Activated CD8-positive, alpha-beta memory T cell treated with anti-CD3 and anti-CD28 coated beads, Interleukin-2, amount 10 ng/mL, durations not matched to agents 7 days and 5 days (primary cell): ENCODE measurements at regions not wholly inside any gene's neighbourhood (a gene's known extent, or its start where the extent isn't known, plus 50 kb on each side); places are given as distances from the start of the nearest gene placed in this dataset.
"Not testable (repeated sequence)": the region's sequence is repeated elsewhere in the genome, so short reads cannot be mapped to it uniquely, and the experiment has no call there.

Experiments
- ATAC-seq: fragments of 150-1000 bp; cut with Tn5 transposase; one replicate; pipeline ENCODE4 v1.10.0; 2021; ENCODE audit warnings: moderate library complexity
- CTCF ChIA-PET: fragments of 350-600 bp; sonication (Branson Sonifier 250); formaldehyde crosslinking; loops from one replicate; lab custom pipeline; 2021; ENCODE audit warnings: antibody characterized with exemption; lab: Charles Lee
- DNase-seq: peaks from one replicate; pipeline ENCODE4 v3.0.0-alpha.2; 2020
- H3K27ac Mint-ChIP-seq: one replicate; pipeline ENCODE4 v1.8.0; 2021; ENCODE audit warnings: mild to moderate bottlenecking, mixed read lengths
- H3K27me3 Mint-ChIP-seq: one replicate; pipeline ENCODE4 v1.8.0; 2021; ENCODE audit warnings: mixed read lengths
- H3K36me3 Mint-ChIP-seq: one replicate; pipeline ENCODE4 v1.8.0; 2021; ENCODE audit warnings: mild to moderate bottlenecking, mixed read lengths
- H3K4me1 Mint-ChIP-seq: one replicate; pipeline ENCODE4 v1.8.0; 2021; ENCODE audit warnings: mixed read lengths
- H3K4me3 Mint-ChIP-seq: one replicate; pipeline ENCODE4 v1.8.0; 2021; ENCODE audit warnings: mild to moderate bottlenecking, moderate library complexity, mixed read lengths
- H3K9me3 Mint-ChIP-seq: one replicate; pipeline ENCODE4 v1.8.0; 2022; ENCODE audit warnings: low read depth, mixed read lengths

DNA sequence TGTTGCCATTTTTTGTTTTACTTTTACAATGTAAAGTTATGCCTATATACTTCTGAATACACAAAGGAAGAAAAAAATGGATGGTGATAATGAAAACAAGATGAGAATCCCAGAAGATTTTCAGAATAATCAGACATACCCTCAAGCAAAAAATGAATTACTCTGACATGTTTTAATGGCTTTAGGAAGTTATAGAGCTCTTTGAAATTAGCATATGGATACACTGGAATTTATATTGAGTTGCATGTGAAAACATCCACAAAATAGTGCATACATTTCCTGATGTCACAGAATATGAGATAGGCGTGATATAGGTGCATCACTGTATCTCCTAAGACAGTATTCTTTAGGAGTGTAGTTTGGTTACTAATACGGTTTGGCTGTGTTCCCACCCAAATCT lies 351.3 kb downstream of the SLC7A11 start:
- H3K4me1 Mint-ChIP-seq: no peaks in the 10 kb centered on the region
- peaks cover 11% of the 10 kb centered on the region for H3K9me3 Mint-ChIP-seq
- no peak for ATAC-seq
- no peak for DNase-seq
- H3K27ac Mint-ChIP-seq: no peak overlapping the region
- H3K36me3 Mint-ChIP-seq: no peaks in the 10 kb centered on the region
- CTCF ChIA-PET: no interaction called here
- no peak overlapping the region for H3K4me3 Mint-ChIP-seq
- no peaks in the 10 kb centered on the region for H3K27me3 Mint-ChIP-seq

DNA sequence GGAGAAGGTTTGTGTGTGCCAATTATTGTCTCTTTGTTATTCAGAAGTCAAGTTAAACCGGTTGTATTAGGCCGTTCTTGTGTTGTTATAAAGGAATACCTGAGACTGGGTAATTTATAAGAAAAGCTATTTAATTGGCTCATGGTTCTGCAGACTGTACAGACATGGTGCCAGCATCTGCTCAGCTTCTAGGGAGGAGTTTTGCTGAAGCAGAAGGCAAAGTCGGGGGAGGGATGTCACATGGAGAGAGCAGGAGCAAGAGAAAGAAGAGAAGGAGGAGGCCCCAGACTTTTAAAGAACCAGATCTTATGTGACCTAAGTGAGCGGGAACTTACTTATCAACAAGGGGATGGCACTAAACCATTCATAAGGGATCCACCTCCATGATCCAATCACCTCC lies 349.3 kb upstream of the PCDH18 start:
- CTCF ChIA-PET: no interaction called here

DNA sequence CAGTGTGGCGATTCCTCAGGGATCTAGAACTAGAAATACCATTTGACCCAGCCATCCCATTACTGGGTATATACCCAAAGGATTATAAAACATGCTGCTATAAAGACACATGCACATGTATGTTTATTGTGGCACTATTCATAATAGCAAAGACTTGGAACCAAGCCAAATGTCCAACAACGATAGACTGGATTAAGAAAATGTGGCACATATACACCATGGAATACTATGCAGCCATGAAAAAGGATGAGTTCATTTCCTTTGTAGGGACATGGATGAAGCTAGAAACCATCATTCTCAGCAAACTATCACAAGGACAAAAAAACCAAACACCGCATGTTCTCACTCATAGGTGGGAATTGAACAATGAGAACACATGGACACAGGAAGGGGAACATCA lies 335.8 kb upstream of the PCDH18 start:
- H3K27ac Mint-ChIP-seq, H3K4me3 Mint-ChIP-seq, ATAC-seq, H3K27me3 Mint-ChIP-seq, H3K9me3 Mint-ChIP-seq, CTCF ChIA-PET, DNase-seq, H3K36me3 Mint-ChIP-seq, H3K4me1 Mint-ChIP-seq: not testable (repeated sequence)

More for the DNA sequence above, 349.3 kb upstream of the PCDH18 start:
- Mint-ChIP-seq H3K27ac (no peak overlapping the region), H3K4me3 (no peak overlapping the region), H3K36me3 (no peaks in the 10 kb centered on the region), H3K27me3 (no peaks in the 10 kb centered on the region), H3K9me3 (peaks cover 5% of the 10 kb centered on the region), H3K4me1 (no peaks in the 10 kb centered on the region)
- DNase-seq (no peak), ATAC-seq (no peak)

DNA sequence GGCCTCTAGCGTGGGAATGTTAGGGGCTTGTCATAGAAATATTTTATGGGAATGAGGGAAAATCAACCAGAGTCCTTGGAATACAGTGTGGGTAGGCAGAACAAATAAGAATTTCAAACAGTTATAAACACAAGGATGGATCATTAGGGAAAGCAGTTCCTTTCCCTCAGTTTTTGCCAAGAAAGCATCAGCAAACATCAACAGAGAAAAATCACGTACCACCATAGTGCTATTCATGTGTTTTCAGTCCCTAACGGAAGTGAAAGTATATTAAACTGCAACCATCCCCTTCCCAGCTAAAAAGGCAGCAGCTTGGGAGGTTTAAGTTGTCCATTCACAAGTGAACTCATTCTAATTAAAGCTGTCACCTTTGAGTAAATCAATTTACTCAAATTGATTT lies 334.4 kb upstream of the PCDH18 start:
- no peaks in the 10 kb centered on the region for H3K27me3 Mint-ChIP-seq
- no peak overlapping the region for H3K4me3 Mint-ChIP-seq
- H3K4me1 Mint-ChIP-seq: no peaks in the 10 kb centered on the region
- no peaks in the 10 kb centered on the region for H3K36me3 Mint-ChIP-seq
- CTCF ChIA-PET: no interaction called here
- H3K9me3 Mint-ChIP-seq: peaks cover 2% of the 10 kb centered on the region
- ATAC-seq (no peak), DNase-seq (no peak)
- H3K27ac Mint-ChIP-seq: no peak overlapping the region

DNA sequence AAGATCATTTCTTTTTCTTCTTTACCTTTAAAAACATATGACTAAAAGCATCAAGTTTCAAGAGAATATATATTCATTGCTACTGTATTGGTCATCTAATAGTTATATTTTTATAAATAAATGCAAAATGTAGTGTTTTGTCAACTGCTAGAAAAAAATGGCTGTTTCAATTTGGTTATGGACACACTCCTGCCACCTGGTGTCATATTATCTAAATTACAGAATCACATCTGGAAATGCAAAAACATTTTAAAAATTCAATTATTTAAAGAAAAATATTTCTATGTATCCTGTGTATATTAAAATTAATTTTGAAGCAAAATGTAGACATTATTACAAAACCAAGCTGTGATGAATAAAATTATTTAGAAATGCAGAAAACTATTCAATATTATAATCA lies 329.4 kb upstream of the PCDH18 start:
- CTCF ChIA-PET: no interaction called here

DNA sequence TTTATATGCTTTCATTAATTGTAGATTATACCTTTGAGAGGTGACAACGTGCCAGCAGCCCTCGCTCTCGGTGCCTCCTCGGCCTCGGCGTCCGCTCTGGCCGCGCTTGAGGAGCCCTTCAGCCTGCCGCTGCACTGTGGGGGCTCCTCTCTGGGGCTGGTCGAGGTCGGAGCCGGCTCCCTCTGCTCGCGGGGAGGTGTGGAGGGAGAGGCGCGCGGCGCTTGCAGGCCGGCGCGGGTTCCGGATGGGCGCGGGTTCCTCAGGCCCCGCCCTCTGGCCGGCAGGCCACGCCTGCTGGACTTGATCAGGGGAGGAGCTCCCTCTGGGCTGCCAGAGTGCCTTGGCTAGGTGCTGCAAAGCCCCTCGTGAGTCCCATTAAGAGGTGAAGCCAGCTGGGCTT lies 321.1 kb upstream of the PCDH18 start:
- H3K27ac Mint-ChIP-seq: no peak overlapping the region
- H3K9me3 Mint-ChIP-seq: peaks cover 4% of the 10 kb centered on the region
- no peak overlapping the region for H3K4me3 Mint-ChIP-seq
- ATAC-seq (no peak), DNase-seq (no peak)
- no peaks in the 10 kb centered on the region for H3K27me3 Mint-ChIP-seq
- no peaks in the 10 kb centered on the region for H3K36me3 Mint-ChIP-seq
- H3K4me1 Mint-ChIP-seq: no peaks in the 10 kb centered on the region
- CTCF ChIA-PET: no interaction called here

More for the DNA sequence above, 329.4 kb upstream of the PCDH18 start:
- DNase-seq (no peak), ATAC-seq (no peak)
- no peak overlapping the region for H3K4me3 Mint-ChIP-seq
- no peaks in the 10 kb centered on the region for H3K27me3 Mint-ChIP-seq
- H3K4me1 Mint-ChIP-seq: no peaks in the 10 kb centered on the region
- H3K9me3 Mint-ChIP-seq: peaks cover 2% of the 10 kb centered on the region
- no peaks in the 10 kb centered on the region for H3K36me3 Mint-ChIP-seq
- no peak overlapping the region for H3K27ac Mint-ChIP-seq

DNA sequence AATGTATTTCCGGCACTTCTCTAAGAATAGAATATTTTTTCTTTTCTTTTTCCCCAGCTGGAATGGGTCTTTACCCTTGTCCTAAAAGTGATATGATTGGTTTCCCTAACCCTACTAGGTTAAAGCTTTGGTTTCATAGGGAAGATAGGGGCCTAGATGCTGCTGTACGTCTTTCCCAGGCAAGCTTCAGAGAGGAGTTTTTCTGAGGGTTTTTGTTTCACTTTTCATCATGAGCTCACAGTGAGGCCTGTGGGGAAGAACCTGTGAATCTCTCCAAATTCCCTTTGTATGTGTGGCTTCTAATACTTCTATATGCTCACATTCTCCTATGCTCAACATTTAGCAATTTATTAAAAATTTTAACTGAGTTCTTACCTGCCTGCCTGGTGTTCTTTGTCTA lies 320.0 kb upstream of the PCDH18 start:
- Mint-ChIP-seq H3K9me3 (peaks cover 4% of the 10 kb centered on the region), H3K36me3 (no peaks in the 10 kb centered on the region), H3K27ac (no peak overlapping the region), H3K4me3 (no peak overlapping the region), H3K27me3 (no peaks in the 10 kb centered on the region), H3K4me1 (no peaks in the 10 kb centered on the region)
- CTCF ChIA-PET: no interaction called here
- ATAC-seq (no peak), DNase-seq (no peak)

DNA sequence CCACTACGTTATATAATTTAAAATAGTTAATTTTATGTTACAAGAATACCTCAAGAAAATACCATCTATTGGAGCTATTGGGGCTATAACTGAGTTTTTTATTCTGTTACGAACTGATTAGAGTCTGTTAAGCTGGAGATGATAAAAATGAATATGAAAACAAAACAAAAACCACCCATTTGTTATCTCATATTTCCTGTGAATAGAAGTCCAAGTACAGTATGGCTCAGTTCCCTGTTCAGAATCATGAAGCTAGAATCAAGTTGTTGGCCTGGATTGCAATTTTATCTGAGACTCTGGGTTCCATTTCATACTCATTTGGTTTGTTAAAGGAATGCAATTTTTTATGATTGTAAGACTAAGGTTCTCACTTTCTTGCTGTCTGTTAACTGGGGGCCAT lies 319.1 kb upstream of the PCDH18 start:
- Mint-ChIP-seq H3K36me3 (no peaks in the 10 kb centered on the region), H3K27ac (no peak overlapping the region), H3K4me3 (no peak overlapping the region), H3K9me3 (peaks cover 4% of the 10 kb centered on the region), H3K4me1 (no peaks in the 10 kb centered on the region), H3K27me3 (no peaks in the 10 kb centered on the region)
- ATAC-seq (no peak), DNase-seq (no peak)
- CTCF ChIA-PET: no interaction called here

DNA sequence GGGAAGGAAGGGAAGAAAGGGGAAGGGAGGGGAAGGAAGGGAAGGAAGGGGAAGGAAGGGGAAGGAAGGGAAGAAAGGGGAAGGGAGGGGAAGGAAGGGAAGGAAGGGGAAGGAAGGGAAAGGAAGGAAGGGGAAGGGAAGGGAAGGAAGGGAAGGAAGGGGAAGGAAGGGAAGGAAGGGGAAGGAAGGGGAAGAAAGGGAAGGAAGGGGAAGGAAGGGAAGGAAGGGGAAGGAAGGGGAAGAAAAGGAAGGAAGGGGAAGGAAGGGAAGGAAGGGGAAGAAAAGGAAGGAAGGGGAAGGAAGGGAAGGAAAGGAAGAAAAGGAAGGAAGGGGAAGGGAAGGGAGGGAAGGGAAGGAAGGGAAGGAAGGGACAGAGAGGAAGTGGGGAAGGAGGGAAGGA lies 295.7 kb upstream of the PCDH18 start:
- H3K9me3 Mint-ChIP-seq, H3K4me3 Mint-ChIP-seq, ATAC-seq, H3K27me3 Mint-ChIP-seq, H3K27ac Mint-ChIP-seq, DNase-seq, CTCF ChIA-PET, H3K4me1 Mint-ChIP-seq, H3K36me3 Mint-ChIP-seq: not testable (repeated sequence)

DNA sequence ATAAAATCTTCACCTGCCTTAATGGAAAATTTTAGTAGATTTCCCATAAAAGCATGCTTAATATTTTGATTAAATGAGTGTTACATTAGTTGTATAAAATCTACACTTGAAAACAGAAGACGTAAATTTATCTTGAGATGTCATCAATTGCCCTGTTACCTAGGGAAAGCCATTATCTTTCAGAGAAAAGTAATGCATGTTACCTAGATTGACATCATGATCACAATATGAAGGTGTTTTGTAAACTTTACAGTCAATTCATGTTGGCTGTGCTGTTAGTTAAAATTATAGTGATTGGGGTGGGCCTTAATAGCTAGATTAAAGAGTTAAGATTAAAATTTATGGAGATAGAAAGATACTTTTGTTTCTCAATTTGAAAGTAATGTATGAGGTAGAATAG lies 293.2 kb upstream of the PCDH18 start:
- CTCF ChIA-PET: no interaction called here
- H3K27ac Mint-ChIP-seq: no peak overlapping the region
- H3K27me3 Mint-ChIP-seq: no peaks in the 10 kb centered on the region

DNA sequence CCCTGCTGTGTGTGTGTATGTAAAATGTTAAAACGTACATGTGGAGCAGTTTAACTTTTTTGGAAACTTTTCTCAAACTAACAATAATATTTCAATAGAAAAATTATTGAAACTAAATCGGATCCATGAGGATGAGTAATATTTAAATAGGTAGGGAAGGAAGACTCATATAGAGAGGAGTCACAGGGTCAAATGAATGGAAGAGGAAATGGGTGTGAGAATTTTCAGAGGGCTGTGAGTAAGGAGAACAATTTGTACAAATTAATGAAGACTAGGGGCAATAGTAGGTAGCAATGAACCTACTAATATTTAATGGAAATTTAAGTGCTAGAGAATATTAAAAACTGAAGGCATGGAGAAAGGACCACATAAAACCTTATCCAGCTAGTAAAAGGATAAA lies 290.7 kb upstream of the PCDH18 start:
- H3K36me3 Mint-ChIP-seq: no peaks in the 10 kb centered on the region
- no peaks in the 10 kb centered on the region for H3K27me3 Mint-ChIP-seq
- ATAC-seq: no peak
- no peak for DNase-seq
- CTCF ChIA-PET: no interaction called here
- H3K9me3 Mint-ChIP-seq: peaks cover 4% of the 10 kb centered on the region
- H3K27ac Mint-ChIP-seq: no peak overlapping the region
- no peaks in the 10 kb centered on the region for H3K4me1 Mint-ChIP-seq
- H3K4me3 Mint-ChIP-seq: no peak overlapping the region

More for the DNA sequence above, 293.2 kb upstream of the PCDH18 start:
- H3K9me3 Mint-ChIP-seq: peaks cover 4% of the 10 kb centered on the region
- no peak overlapping the region for H3K4me3 Mint-ChIP-seq
- no peaks in the 10 kb centered on the region for H3K4me1 Mint-ChIP-seq
- no peaks in the 10 kb centered on the region for H3K36me3 Mint-ChIP-seq
- DNase-seq (no peak), ATAC-seq (no peak)

DNA sequence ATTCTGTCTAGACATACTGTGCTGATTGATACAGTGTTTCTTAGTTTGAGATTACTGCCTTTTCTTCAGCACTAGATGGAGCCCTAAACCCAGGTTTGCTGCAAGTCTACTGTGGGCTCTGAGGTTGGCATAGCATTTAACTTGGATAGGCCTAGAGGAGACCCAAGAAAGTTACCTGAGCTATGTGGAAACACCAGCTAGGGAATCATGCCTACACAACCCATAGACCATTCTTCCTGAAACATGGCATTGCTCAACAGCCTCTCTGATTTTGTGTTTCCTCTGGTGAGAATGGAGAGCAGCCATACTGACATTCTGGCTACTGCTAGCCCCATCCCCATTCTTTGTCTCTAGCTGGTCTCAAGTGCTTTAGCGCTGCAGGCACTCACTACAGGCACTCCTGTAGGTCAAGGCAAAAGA lies 287.7 kb upstream of the PCDH18 start:
- no peak overlapping the region for H3K27ac Mint-ChIP-seq
- no peak overlapping the region for H3K4me3 Mint-ChIP-seq
- ATAC-seq (no peak), DNase-seq (no peak)
- no peaks in the 10 kb centered on the region for H3K36me3 Mint-ChIP-seq
- peaks cover 2% of the 10 kb centered on the region for H3K9me3 Mint-ChIP-seq
- CTCF ChIA-PET: no interaction called here
- no peaks in the 10 kb centered on the region for H3K27me3 Mint-ChIP-seq
- H3K4me1 Mint-ChIP-seq: no peaks in the 10 kb centered on the region

DNA sequence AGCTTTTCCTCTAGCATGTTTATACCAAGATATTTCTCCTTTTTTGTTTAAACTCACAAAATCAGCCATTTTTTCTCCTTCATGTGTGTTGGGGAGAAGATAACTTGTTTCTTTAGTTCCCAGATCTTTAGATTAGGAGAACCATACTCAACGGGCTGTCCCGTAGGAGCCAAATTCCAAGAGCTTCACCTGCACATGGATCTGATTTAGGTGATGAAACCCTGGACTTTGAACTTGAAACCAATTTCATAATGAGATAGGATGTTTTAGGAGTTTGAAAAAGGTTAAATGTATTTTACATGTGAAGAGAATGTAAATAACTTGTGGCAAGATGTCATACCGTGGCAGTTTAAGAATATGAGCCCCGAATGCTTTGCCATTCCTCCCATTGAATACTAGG lies 280.0 kb upstream of the PCDH18 start:
- Mint-ChIP-seq H3K4me3 (no peak overlapping the region), H3K27me3 (no peaks in the 10 kb centered on the region)
- CTCF ChIA-PET: no interaction called here

DNA sequence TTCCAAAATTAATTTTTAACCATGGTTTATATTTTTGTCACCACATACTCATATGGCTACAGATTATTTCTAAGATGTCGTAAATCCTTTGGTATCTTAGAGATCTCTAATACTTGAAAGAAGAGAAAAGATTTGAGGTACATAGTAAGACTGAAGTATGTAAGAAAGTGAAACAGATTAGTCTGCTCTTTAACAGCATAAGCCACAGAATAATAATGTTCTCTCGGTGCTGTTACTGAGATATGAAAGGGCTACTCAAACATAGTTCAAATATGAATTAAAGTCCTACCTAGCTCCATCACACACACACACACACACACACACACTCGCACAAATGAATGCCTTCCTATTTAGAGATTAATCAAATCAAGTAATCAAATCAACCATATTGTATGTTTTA lies 274.1 kb upstream of the PCDH18 start:
- DNase-seq (no peak), ATAC-seq (no peak)
- Mint-ChIP-seq H3K36me3 (no peaks in the 10 kb centered on the region), H3K27ac (no peak overlapping the region), H3K4me1 (no peaks in the 10 kb centered on the region), H3K27me3 (no peaks in the 10 kb centered on the region), H3K4me3 (no peak overlapping the region), H3K9me3 (no peaks in the 10 kb centered on the region)
- CTCF ChIA-PET: no interaction called here

More for the DNA sequence above, 280.0 kb upstream of the PCDH18 start:
- Mint-ChIP-seq H3K36me3 (no peaks in the 10 kb centered on the region), H3K27ac (no peak overlapping the region), H3K4me1 (no peaks in the 10 kb centered on the region), H3K9me3 (no peaks in the 10 kb centered on the region)
- DNase-seq (no peak), ATAC-seq (no peak)

DNA sequence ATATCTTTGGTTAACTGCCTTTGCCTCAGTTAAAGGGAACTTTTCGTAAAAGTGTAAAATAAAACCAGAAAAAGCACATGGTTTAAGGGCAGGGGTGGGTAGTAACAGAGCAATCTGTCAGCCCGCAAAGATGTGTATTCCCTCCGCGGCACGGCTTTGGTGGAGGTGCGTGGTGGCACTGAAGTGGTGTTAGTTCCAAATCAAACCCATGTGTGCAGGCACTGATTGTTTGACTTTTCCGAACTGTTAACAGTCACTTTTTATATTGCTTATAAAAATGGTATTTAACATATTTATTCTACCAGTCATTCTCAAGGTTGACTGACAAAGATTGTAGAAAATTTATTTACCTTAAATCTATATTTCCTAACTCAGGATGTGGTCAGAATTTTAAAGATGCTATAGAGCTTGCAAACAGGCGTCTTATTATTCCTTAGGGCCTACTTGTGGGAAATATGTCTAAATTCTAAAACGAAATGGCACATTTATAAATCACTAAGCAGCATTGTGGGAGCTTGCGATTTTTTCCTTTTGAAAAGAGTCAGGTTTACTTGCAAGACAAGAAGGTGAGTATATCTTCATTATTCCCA lies 272.7 kb upstream of the PCDH18 start:
- CTCF ChIA-PET: no interaction called here
- Mint-ChIP-seq H3K27ac (no peak overlapping the region), H3K9me3 (peaks cover 2% of the 10 kb centered on the region), H3K4me1 (no peaks in the 10 kb centered on the region), H3K27me3 (no peaks in the 10 kb centered on the region), H3K4me3 (no peak overlapping the region), H3K36me3 (no peaks in the 10 kb centered on the region)
- ATAC-seq: no peak
- DNase-seq: no peak
